OCI-LY1 (cell line): ENCODE measurements at regions not wholly inside any gene's neighbourhood (a gene's known extent, or its start where the extent isn't known, plus 50 kb on each side); places are given as distances from the start of the nearest gene placed in this dataset.

Experiments
- EZH2 ChIP-seq: fragments of 200-600 bp; sonication (generic), shearing (Covaris generic); IDR thresholded peaks from 2 replicates; pipeline ENCODE4 v1.8.0; 2017; ENCODE audit warnings: borderline replicate concordance, mixed run types, mild to moderate bottlenecking, antibody characterized with exemption, low read length, moderate library complexity, mixed read lengths
- TF ChIP-seq, protein P1 (sequence below): fragments of 200-600 bp; sonication (generic), shearing (Covaris generic); IDR thresholded peaks from 2 replicates; pipeline ENCODE4 v1.5.1; 2017; ENCODE audit warnings: mild to moderate bottlenecking, antibody characterized with exemption, low read length, moderate library complexity, mixed read lengths

DNA sequence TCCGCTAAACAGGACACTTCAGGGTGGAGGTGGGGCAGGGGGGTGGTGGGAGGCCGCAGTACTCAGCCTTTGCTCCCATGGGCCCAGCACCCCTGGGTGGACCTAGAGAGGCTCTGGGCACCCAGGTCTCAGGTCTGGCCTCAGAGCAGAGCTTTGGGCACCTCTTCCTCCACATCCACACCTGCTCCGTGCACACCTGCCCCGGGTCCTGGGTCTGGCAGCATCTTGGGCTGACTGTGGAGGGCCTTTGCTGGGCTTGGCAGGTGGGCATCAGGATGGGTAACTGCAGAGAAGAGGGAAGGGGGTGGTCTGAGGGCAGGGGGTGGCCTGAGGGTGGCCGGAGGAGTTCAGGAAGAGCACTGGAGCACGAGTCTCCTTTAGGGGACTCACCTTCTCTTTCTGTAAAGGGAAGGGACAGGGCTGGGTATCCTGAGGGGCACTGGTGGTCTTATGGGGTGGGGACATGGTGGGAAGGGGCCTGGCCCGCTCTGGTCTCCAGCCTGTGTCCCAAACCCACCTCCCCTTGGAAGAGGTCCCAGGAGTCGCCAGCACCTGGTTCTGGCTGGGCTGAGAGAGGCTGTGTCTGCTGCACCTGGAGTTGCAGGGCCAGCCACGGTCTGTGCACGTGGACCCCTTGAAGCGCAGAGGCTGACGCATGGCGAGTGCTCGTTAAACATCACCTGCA is 106.7 kb upstream of the IER5L start:
- TF ChIP-seq, protein P1, sequence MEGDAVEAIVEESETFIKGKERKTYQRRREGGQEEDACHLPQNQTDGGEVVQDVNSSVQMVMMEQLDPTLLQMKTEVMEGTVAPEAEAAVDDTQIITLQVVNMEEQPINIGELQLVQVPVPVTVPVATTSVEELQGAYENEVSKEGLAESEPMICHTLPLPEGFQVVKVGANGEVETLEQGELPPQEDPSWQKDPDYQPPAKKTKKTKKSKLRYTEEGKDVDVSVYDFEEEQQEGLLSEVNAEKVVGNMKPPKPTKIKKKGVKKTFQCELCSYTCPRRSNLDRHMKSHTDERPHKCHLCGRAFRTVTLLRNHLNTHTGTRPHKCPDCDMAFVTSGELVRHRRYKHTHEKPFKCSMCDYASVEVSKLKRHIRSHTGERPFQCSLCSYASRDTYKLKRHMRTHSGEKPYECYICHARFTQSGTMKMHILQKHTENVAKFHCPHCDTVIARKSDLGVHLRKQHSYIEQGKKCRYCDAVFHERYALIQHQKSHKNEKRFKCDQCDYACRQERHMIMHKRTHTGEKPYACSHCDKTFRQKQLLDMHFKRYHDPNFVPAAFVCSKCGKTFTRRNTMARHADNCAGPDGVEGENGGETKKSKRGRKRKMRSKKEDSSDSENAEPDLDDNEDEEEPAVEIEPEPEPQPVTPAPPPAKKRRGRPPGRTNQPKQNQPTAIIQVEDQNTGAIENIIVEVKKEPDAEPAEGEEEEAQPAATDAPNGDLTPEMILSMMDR: no peak
- no peak for TF ChIP-seq EZH2
